Hematopoietic multipotent progenitor cell treated with erythropoietin and hydrocortisone succinate and interleukin-3 and kit ligand, for 6 days (in vitro differentiated cells): ENCODE measurements at regions not wholly inside any gene's neighbourhood (a gene's known extent, or its start where the extent isn't known, plus 50 kb on each side); places are given as distances from the start of the nearest gene placed in this dataset.
"Not testable (repeated sequence)": the region's sequence is repeated elsewhere in the genome, so short reads cannot be mapped to it uniquely, and the experiment has no call there.

Experiments used
- DNase-seq: peaks from one replicate; pipeline ENCODE4 v3.0.0-alpha.2; 2015

GRCh38 chr3:1456781-1457311, 364.0 kb downstream of the CNTN6 start:
- no peak for DNase-seq

GRCh38 chr3:1462371-1462770, 369.5 kb downstream of the CNTN6 start:
- DNase-seq: no peak

GRCh38 chr3:1462856-1463450, 370.1 kb downstream of the CNTN6 start:
- DNase-seq: no peak

GRCh38 chr3:1465091-1465490, 372.3 kb downstream of the CNTN6 start:
- not testable (repeated sequence) for DNase-seq

GRCh38 chr3:1468145-1468544, 375.3 kb downstream of the CNTN6 start:
- no peak for DNase-seq

- no peak for DNase-seq
Measured at GRCh38 chr3:1469248-1469647, 376.4 kb downstream of the CNTN6 start.

- no peak for DNase-seq
Measured at GRCh38 chr3:1469687-1470086, 376.9 kb downstream of the CNTN6 start.

- no peak for DNase-seq
Measured at GRCh38 chr3:1477669-1478068, 384.8 kb downstream of the CNTN6 start.

GRCh38 chr3:1495466-1495865, 402.6 kb downstream of the CNTN6 start:
- DNase-seq: no peak

GRCh38 chr3:1499694-1500093, 406.9 kb downstream of the CNTN6 start:
- DNase-seq: no peak

GRCh38 chr3:1501406-1502115, 408.7 kb downstream of the CNTN6 start:
- DNase-seq: no peak

GRCh38 chr3:1506090-1506489, 413.3 kb downstream of the CNTN6 start:
- DNase-seq: no peak

- no peak for DNase-seq
Measured at GRCh38 chr3:1513662-1514061, 420.8 kb downstream of the CNTN6 start.

- DNase-seq: no peak
Measured at GRCh38 chr3:1515882-1516281, 423.1 kb downstream of the CNTN6 start.

- DNase-seq: no peak
Measured at GRCh38 chr3:1527786-1528185, 435.0 kb downstream of the CNTN6 start.

GRCh38 chr3:1528621-1529020, 435.8 kb downstream of the CNTN6 start:
- DNase-seq: no peak

GRCh38 chr3:1529676-1530075, 436.9 kb downstream of the CNTN6 start:
- no peak for DNase-seq

GRCh38 chr3:1531981-1532380, 439.2 kb downstream of the CNTN6 start:
- DNase-seq: no peak

GRCh38 chr3:1532935-1533606, 440.2 kb downstream of the CNTN6 start:
- no peak for DNase-seq

GRCh38 chr3:1533763-1534162, 440.9 kb downstream of the CNTN6 start:
- no peak for DNase-seq

GRCh38 chr3:1534252-1534651, 441.4 kb downstream of the CNTN6 start:
- no peak for DNase-seq

- no peak for DNase-seq
Measured at GRCh38 chr3:1535361-1535760, 442.5 kb downstream of the CNTN6 start.

GRCh38 chr3:1540686-1541085, 447.9 kb downstream of the CNTN6 start:
- DNase-seq: no peak

- DNase-seq: no peak
Measured at GRCh38 chr3:1551741-1552140, 458.9 kb downstream of the CNTN6 start.
